Uterus (tissue), 3 donors: ENCODE measurements at regions not wholly inside any gene's neighbourhood (a gene's known extent, or its start where the extent isn't known, plus 50 kb on each side); places are given as distances from the start of the nearest gene placed in this dataset.
A peak's percentile ranks its signal among the peaks of the same experiment; 100 is the strongest.

ENCODE experiments used
- DNase-seq, 2 donors: peaks; one replicate each; pipeline ENCODE4 v3.0.0-alpha.2; 2019 to 2020
- H3K27ac ChIP-seq, 2 donors: fragments of 200-600 bp; sonication (generic); 1 replicate in 1 of 2; 2 replicates in 1 of 2; pipeline ENCODE4 v1.5.1; 2016 to 2018
- H3K27me3 ChIP-seq, 2 donors: fragments of 200-600 bp; sonication (generic); one replicate each; pipeline ENCODE4 v1.5.1; 2018 to 2019; ENCODE audit warnings: control low read depth in 1 of 2
- H3K36me3 ChIP-seq, 2 donors: fragments of 200-600 bp; sonication (generic); one replicate each; pipeline ENCODE4 v1.5.1; 2019; ENCODE audit warnings: control low read depth in 1 of 2
- H3K4me1 ChIP-seq, 2 donors: fragments of 200-600 bp; sonication (generic); one replicate each; pipeline ENCODE4 v1.5.1; 2018 to 2019; ENCODE audit warnings: control low read depth in 1 of 2
- H3K4me3 ChIP-seq, 2 donors: fragments of 200-600 bp; sonication (generic); 1 replicate in 1 of 2; 2 replicates in 1 of 2; pipeline ENCODE4 v1.5.1; 2018 to 2019; ENCODE audit warnings: mild to moderate bottlenecking in 1 of 2
- H3K9me3 ChIP-seq, 2 donors: fragments of 200-600 bp; sonication (generic); one replicate each; pipeline ENCODE4 v1.5.1; 2019; ENCODE audit warnings: control low read depth in 1 of 2
- POLR2A ChIP-seq, 2 donors: fragments of 450-650 bp; IDR thresholded peaks; one replicate each; pipeline ENCODE4 v1.6.1; 2016; ENCODE audit warnings: antibody characterized with exemption in 2 of 2, mild to moderate bottlenecking in 1 of 2, moderate library complexity in 1 of 2
- intact Hi-C: fragments of 100-400 bp; cut with DNase I; formaldehyde crosslinking; loops from one replicate; pipeline ENCODE4 v1.15.1; 2023; ENCODE audit warnings: low total_unique reads
- TF ChIP-seq, protein P1 (sequence below), 4 experiments: fragments of 200-600 bp in 2 of 4; fragments of 450-650 bp in 2 of 4; sonication (generic) in 2 of 4; IDR thresholded peaks; one replicate each; pipeline ENCODE4 v1.5.1; 2016 to 2019; ENCODE audit warnings: antibody characterized with exemption in 4 of 4, mild to moderate bottlenecking in 2 of 4, moderate library complexity in 1 of 4
- donor health status: DM: yes; HTN: yes; CAD: no.

DNA sequence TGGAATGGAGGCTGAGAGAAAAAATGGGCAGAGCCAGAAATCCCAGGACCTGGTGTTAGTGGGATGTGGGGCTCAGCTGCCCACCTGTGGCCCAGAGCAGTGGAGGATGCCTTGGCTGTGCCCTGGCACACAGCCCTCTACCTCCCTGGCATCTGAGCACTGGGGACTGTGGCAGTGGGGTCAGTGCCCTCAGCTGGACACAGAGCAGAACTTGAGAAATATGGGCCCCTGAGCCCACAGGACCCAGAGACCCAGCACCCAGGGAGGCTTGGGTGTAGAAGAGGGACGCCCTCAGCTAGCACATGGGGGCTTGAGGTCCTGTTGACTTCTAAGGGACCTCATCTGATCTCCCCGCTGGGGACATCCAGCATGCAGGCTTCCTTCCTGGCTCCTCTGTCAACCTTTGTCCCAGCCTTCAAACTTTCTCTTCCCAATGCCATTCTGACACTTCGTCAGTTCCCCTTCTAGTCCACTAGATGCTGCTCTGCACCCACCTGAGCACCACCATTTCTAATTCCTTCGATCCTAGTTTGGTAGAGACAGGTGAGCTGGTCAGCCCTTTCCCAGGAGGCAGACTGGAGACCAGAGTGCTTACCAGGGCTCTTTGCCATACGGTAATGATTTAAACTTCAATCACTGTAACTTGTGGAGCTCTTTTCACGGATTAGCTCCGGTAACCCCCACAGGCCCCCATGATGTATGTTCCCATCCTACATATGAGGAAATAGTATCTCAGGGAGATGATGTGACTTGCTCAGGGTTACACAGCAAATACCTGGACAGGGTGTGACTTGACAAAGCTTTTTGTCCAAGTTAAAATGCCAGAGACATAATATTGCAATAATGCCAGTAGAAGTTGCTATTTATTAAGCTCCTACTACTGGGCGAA lies 143.7 kb downstream of the ASCL4 start:
- H3K36me3 ChIP-seq: no peaks in the 10 kb centered on the region
- no peak overlapping the region for H3K4me3 ChIP-seq
- no peak overlapping the region for H3K27ac ChIP-seq
- intact Hi-C loops: no loop called here
- no peaks in the 10 kb centered on the region for H3K4me1 ChIP-seq
- no peaks in the 10 kb centered on the region for H3K9me3 ChIP-seq
- no peak for TF ChIP-seq POLR2A (IDR thresholded peaks at IDR 0.05)
- TF ChIP-seq, protein P1, sequence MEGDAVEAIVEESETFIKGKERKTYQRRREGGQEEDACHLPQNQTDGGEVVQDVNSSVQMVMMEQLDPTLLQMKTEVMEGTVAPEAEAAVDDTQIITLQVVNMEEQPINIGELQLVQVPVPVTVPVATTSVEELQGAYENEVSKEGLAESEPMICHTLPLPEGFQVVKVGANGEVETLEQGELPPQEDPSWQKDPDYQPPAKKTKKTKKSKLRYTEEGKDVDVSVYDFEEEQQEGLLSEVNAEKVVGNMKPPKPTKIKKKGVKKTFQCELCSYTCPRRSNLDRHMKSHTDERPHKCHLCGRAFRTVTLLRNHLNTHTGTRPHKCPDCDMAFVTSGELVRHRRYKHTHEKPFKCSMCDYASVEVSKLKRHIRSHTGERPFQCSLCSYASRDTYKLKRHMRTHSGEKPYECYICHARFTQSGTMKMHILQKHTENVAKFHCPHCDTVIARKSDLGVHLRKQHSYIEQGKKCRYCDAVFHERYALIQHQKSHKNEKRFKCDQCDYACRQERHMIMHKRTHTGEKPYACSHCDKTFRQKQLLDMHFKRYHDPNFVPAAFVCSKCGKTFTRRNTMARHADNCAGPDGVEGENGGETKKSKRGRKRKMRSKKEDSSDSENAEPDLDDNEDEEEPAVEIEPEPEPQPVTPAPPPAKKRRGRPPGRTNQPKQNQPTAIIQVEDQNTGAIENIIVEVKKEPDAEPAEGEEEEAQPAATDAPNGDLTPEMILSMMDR (IDR thresholded peaks at IDR 0.05): peak; percentile 12 to 53 (median 36)
- H3K27me3 ChIP-seq: no peaks in the 10 kb centered on the region
- DNase-seq: no peak

DNA sequence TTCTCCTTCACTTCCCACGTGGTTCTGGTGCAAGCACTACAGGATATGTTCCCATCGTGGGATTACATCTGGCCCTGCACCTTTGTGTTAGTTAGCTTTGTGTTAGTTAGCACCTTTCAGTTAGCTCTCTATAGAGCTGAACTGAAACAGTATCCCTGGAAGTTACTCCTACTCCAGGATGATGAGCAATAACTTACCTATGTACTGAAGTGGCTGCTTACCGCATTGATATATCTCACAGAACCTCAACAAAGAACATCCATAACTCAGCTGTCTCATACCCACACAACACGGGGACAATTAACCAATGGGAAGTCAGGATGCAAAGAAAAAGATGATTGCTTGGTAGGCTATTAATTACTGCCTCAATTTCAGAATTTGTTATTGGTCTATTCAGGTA lies 146.6 kb downstream of the ASCL4 start:
- H3K4me1 ChIP-seq: no peaks in the 10 kb centered on the region
- no peak for DNase-seq

DNA sequence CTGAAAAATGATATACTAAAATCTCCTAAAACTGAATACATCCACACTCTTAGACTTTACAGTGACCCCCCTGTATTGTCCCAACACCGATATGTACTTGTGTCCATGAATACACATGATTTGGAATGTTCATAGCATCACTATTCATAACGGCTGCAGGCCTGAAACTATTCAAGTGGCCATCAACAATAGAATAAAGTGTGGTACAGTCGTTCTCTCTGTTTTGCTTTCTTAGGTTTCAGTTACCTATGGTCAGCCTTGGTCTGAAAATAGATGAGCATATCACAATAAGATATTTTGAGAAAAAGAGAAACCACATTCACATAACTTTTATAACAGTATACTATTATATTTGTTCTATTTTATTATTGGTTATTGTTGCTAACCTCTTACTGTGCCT lies 150.6 kb downstream of the ASCL4 start:
- H3K27me3 ChIP-seq: no peaks in the 10 kb centered on the region
- H3K36me3 ChIP-seq: no peaks in the 10 kb centered on the region
- no peak for TF ChIP-seq POLR2A (IDR thresholded peaks at IDR 0.05)
- TF ChIP-seq, protein P1 (IDR thresholded peaks at IDR 0.05): no peak
- no peak overlapping the region for H3K27ac ChIP-seq
- intact Hi-C loops: no loop called here
- no peak for DNase-seq
- H3K4me3 ChIP-seq: no peak overlapping the region
- H3K9me3 ChIP-seq: no peaks in the 10 kb centered on the region
- no peaks in the 10 kb centered on the region for H3K4me1 ChIP-seq

More for the DNA sequence above, 146.6 kb downstream of the ASCL4 start:
- Histone ChIP-seq H3K9me3 (no peaks in the 10 kb centered on the region), H3K4me3 (no peak overlapping the region), H3K36me3 (no peaks in the 10 kb centered on the region), H3K27me3 (no peaks in the 10 kb centered on the region), H3K27ac (no peak overlapping the region)
- no peak for TF ChIP-seq POLR2A (IDR thresholded peaks at IDR 0.05)
- TF ChIP-seq, protein P1 (IDR thresholded peaks at IDR 0.05): no peak
- intact Hi-C loops: no loop called here

DNA sequence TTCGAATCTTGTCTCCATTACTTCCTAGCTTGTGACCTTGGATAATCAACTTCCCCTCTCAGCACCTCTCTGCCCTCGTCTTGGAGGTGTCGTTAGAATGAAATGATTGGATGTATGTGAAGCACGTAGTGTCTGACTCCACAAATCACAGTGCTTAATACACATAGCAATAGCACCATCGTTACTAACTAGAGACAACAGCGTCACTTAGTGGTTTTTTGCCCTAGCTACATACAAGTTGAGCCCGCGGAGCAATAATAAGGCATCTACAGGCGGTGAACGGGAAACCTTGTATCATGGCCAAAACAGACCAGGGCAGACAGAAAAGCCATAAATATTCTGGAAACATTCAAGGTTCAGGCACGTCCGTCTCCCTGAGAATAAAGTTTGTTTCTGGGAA lies 154.9 kb downstream of the ASCL4 start:
- DNase-seq: no peak

DNA sequence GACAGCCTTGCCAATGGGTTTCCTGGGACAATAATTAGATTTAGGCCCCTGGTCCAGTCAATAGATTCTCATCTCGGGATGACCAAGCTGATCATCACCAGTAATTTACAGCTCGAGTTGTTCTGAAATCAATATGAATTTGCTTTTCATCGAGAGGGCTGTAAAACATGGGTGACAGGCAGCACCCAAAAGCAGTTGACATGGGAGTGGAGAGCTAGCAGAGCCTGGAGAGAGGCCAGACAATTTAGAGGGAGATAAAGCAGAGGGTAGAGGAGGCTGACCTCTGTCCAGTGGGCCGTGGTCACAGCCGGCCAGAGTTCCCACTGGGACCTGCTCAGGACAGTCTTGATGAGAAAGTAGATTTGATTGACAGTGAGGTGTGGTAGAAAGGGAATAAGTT lies 157.3 kb downstream of the ASCL4 start:
- Histone ChIP-seq H3K9me3 (no peaks in the 10 kb centered on the region), H3K4me3 (no peak overlapping the region), H3K36me3 (no peaks in the 10 kb centered on the region), H3K27ac (no peak overlapping the region), H3K27me3 (no peaks in the 10 kb centered on the region), H3K4me1 (no peaks in the 10 kb centered on the region)
- no peak for TF ChIP-seq POLR2A (IDR thresholded peaks at IDR 0.05)
- no peak for DNase-seq
- intact Hi-C loops: no loop called here

More for the DNA sequence above, 154.9 kb downstream of the ASCL4 start:
- no peaks in the 10 kb centered on the region for H3K36me3 ChIP-seq
- no peak overlapping the region for H3K4me3 ChIP-seq
- H3K9me3 ChIP-seq: no peaks in the 10 kb centered on the region
- no peak for TF ChIP-seq POLR2A (IDR thresholded peaks at IDR 0.05)
- TF ChIP-seq, protein P1 (IDR thresholded peaks at IDR 0.05): peak in 1 of 4 experiments; percentile 7
- H3K4me1 ChIP-seq: no peaks in the 10 kb centered on the region
- H3K27me3 ChIP-seq: no peaks in the 10 kb centered on the region
- H3K27ac ChIP-seq: no peak overlapping the region
- intact Hi-C loops: no loop called here
